ENCODE measurements at regions not wholly inside any gene's neighbourhood (a gene's known extent, or its start where the extent isn't known, plus 50 kb on each side); places are given as distances from the start of the nearest gene placed in this dataset.

DNA sequence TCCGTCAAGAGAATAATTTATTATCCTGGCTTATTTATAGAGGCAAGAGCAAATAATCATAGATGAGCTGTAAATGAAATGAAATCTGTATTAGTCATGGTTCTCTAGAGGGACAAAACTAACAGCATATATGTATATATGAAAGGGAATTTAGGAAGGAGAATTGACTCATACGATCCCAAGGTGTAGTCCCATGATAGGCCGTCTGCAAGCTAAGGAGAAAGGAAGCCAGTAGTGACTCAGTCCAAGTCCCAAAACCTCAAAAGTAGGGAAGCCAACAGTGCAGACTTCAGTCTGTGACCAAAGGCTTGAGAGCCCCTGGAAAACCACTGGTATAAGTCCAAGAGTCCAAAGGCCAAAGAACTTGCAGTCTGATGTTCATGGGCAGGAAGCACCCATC is 515.9 kb upstream of the CYLC2 start:
- TF ChIP-seq, protein P1, sequence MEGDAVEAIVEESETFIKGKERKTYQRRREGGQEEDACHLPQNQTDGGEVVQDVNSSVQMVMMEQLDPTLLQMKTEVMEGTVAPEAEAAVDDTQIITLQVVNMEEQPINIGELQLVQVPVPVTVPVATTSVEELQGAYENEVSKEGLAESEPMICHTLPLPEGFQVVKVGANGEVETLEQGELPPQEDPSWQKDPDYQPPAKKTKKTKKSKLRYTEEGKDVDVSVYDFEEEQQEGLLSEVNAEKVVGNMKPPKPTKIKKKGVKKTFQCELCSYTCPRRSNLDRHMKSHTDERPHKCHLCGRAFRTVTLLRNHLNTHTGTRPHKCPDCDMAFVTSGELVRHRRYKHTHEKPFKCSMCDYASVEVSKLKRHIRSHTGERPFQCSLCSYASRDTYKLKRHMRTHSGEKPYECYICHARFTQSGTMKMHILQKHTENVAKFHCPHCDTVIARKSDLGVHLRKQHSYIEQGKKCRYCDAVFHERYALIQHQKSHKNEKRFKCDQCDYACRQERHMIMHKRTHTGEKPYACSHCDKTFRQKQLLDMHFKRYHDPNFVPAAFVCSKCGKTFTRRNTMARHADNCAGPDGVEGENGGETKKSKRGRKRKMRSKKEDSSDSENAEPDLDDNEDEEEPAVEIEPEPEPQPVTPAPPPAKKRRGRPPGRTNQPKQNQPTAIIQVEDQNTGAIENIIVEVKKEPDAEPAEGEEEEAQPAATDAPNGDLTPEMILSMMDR (IDR thresholded peaks at IDR 0.05): no peak
- TF ChIP-seq POLR2A (IDR thresholded peaks at IDR 0.05): no peak
